A549 (cell line): ENCODE measurements at regions not wholly inside any gene's neighbourhood (a gene's known extent, or its start where the extent isn't known, plus 50 kb on each side); places are given as distances from the start of the nearest gene placed in this dataset.

Source experiments
- ATAC-seq, 2 experiments: fragments of 200-7000 bp in 1 of 2; fragments of >200 bp in 1 of 2; cut with Nextera tagmentation in 1 of 2; cut with Tn5 transposase in 1 of 2; 3 replicates each; pipeline versions ENCODE4 v1.8.0 to v1.9.1; 2018 to 2020; ENCODE audit warnings: mild to moderate bottlenecking in 1 of 2, moderate library complexity in 1 of 2
- CTCF ChIA-PET: fragments of 300-600 bp; sonication (Branson Sonifier 250); formaldehyde crosslinking; extraction: SDS; loops from one replicate; lab custom pipeline; 2021; ENCODE audit warnings: antibody characterized with exemption, inconsistent platforms; lab: Yijun Ruan, JAX
- POLR2A ChIA-PET: fragments of 350-600 bp; formaldehyde crosslinking; extraction: SDS; loops from one replicate; lab custom pipeline; 2021; ENCODE audit warnings: antibody characterized with exemption, inconsistent platforms; lab: Yijun Ruan, JAX
- DNase-seq, 2 experiments: peaks; one replicate each; pipeline versions ENCODE4 v3.0.0 to v3.0.0-alpha.2; 2011 to 2016; ENCODE audit warnings: low read depth in 1 of 2, low spot score in 1 of 2
- FAIRE-seq: peaks from 2 replicates; lab custom pipeline; 2011; peaks lifted over from hg19 to GRCh38; lab: Jason Lieb, UNC
- H3K27ac ChIP-seq, 2 experiments: fragments of >200 bp; sonication (Bioruptor Twin); formaldehyde crosslinking; 3 replicates each; pipeline ENCODE4 v1.5.1; 2016 to 2017
- H3K4me1 ChIP-seq: fragments of >200 bp; sonication (Bioruptor Twin); formaldehyde crosslinking; 3 replicates; pipeline ENCODE4 v1.6.1; 2016
- H3K4me2 ChIP-seq: fragments of >200 bp; sonication (Bioruptor Twin); formaldehyde crosslinking; 3 replicates; pipeline ENCODE4 v1.6.1; 2016
- H3K4me3 ChIP-seq: fragments of >200 bp; sonication (Bioruptor Twin); formaldehyde crosslinking; 3 replicates; pipeline ENCODE4 v1.5.1; 2016
- H3K9me3 ChIP-seq: fragments of >200 bp; sonication (Bioruptor Twin); formaldehyde crosslinking; 3 replicates; pipeline ENCODE4 v1.6.1; 2016
- BHLHE40 ChIP-seq: IDR thresholded peaks from 2 replicates; pipeline ENCODE4 v1.6.1; 2012; ENCODE audit warnings: low read depth, low read length, inconsistent platforms
- CBX2 ChIP-seq: fragments of 200-600 bp; sonication (generic); IDR thresholded peaks from 2 replicates; pipeline ENCODE4 v1.6.1; 2016; ENCODE audit warnings: low read depth, mild to moderate bottlenecking, borderline replicate concordance
- CBX8 ChIP-seq: fragments of 200-600 bp; sonication (generic); IDR thresholded peaks from 2 replicates; pipeline ENCODE4 v1.6.1; 2016
- CTCF ChIP-seq: fragments of >200 bp; sonication (Bioruptor Twin); formaldehyde crosslinking; IDR thresholded peaks from 3 replicates; pipeline ENCODE4 v1.5.1; 2016
- E2F6 ChIP-seq: IDR thresholded peaks from 2 replicates; pipeline ENCODE4 v1.6.1; 2012; ENCODE audit warnings: low read depth, borderline replicate concordance
- ESRRA ChIP-seq: fragments of 150-350 bp; IDR thresholded peaks from 2 replicates; pipeline ENCODE4 v1.6.1; 2014; ENCODE audit warnings: mild to moderate bottlenecking, low read length, borderline replicate concordance
- FOXS1 ChIP-seq: fragments of 250-450 bp; sonication (Bioruptor Pico); IDR thresholded peaks from 2 replicates; pipeline ENCODE4 v1.5.0; 2020; ENCODE audit warnings: mild to moderate bottlenecking, moderate library complexity
- HDAC2 ChIP-seq: fragments of 200-600 bp; sonication (generic); IDR thresholded peaks from 2 replicates; pipeline ENCODE4 v1.6.1; 2016
- HES2 ChIP-seq: fragments of >200 bp; sonication (Bioruptor Twin); formaldehyde crosslinking; IDR thresholded peaks from 2 replicates; pipeline ENCODE4 v1.6.1; 2016
- HEYL ChIP-seq: fragments of 250-450 bp; sonication (Bioruptor Pico); IDR thresholded peaks from 2 replicates; pipeline ENCODE4 v1.8.0; 2021; ENCODE audit warnings: mild to moderate bottlenecking, moderate library complexity
- HOXB13 ChIP-seq: fragments of 250-450 bp; sonication (Bioruptor Pico); IDR thresholded peaks from 2 replicates; pipeline ENCODE4 v1.5.0; 2020; ENCODE audit warnings: low read depth, mild to moderate bottlenecking, moderate library complexity
- JUNB ChIP-seq: fragments of >200 bp; sonication (Bioruptor Twin); formaldehyde crosslinking; IDR thresholded peaks from 2 replicates; pipeline ENCODE4 v1.6.1; 2016
- KDM5A ChIP-seq: fragments of 200-600 bp; sonication (generic); IDR thresholded peaks from 2 replicates; pipeline ENCODE4 v1.6.1; 2016; ENCODE audit warnings: antibody characterized with exemption, mild to moderate bottlenecking
- MAFK ChIP-seq: fragments of 450-650 bp; IDR thresholded peaks from 2 replicates; pipeline ENCODE4 v1.6.1; 2014; ENCODE audit not compliant: partially characterized antibody
- MAZ ChIP-seq: fragments of 150-350 bp; IDR thresholded peaks from 2 replicates; pipeline ENCODE4 v1.6.1; 2014; ENCODE audit warnings: antibody characterized with exemption, low read depth, low read length, borderline replicate concordance
- NPAS2 ChIP-seq: fragments of 250-450 bp; sonication (Bioruptor Pico); IDR thresholded peaks from 2 replicates; pipeline ENCODE4 v1.8.0; 2022; ENCODE audit warnings: mild to moderate bottlenecking, moderate library complexity, borderline replicate concordance
- NR3C1 ChIP-seq: fragments of >200 bp; sonication (Bioruptor Twin); formaldehyde crosslinking; IDR thresholded peaks from 3 replicates; pipeline ENCODE4 v1.6.1; 2017
- PHF8 ChIP-seq: fragments of 200-600 bp; sonication (generic); IDR thresholded peaks from 2 replicates; pipeline ENCODE4 v1.6.1; 2016; ENCODE audit warnings: low read depth, mild to moderate bottlenecking, antibody characterized with exemption, moderate library complexity, borderline replicate concordance
- POLR2A ChIP-seq: IDR thresholded peaks from 2 replicates; pipeline ENCODE4 v1.6.1; 2012; ENCODE audit warnings: mild to moderate bottlenecking, low read length
- RAD21 ChIP-seq, 2 experiments: fragments of >200 bp in 1 of 2; sonication (Bioruptor Twin) in 1 of 2; formaldehyde crosslinking in 1 of 2; IDR thresholded peaks in 1 of 2; conservative IDR thresholded peaks in 1 of 2; 2 replicates in 1 of 2; 3 replicates in 1 of 2; pipeline ENCODE4 v1.6.1; 2012 to 2018; ENCODE audit warnings: inconsistent platforms in 1 of 2
- RARB ChIP-seq: fragments of 250-450 bp; sonication (Bioruptor Pico); IDR thresholded peaks from 2 replicates; pipeline ENCODE4 v1.8.0; 2021; ENCODE audit warnings: mild to moderate bottlenecking, moderate library complexity
- RNF2 ChIP-seq: fragments of 200-600 bp; sonication (generic); IDR thresholded peaks from 2 replicates; pipeline ENCODE4 v1.6.1; 2016; ENCODE audit warnings: low read depth, mild to moderate bottlenecking, antibody characterized with exemption, moderate library complexity, borderline replicate concordance
- SREBF2 ChIP-seq: fragments of 450-650 bp; IDR thresholded peaks from 2 replicates; pipeline ENCODE4 v1.6.1; 2014; ENCODE audit warnings: mild to moderate bottlenecking, moderate library complexity
- TFCP2L1 ChIP-seq: fragments of 250-450 bp; sonication (Bioruptor Pico); IDR thresholded peaks from 2 replicates; pipeline ENCODE4 v1.5.0; 2021; ENCODE audit warnings: mild to moderate bottlenecking
- USF2 ChIP-seq: fragments of 450-650 bp; IDR thresholded peaks from 2 replicates; pipeline ENCODE4 v1.6.1; 2014; ENCODE audit warnings: antibody characterized with exemption
- ZSCAN20 ChIP-seq: fragments of 250-450 bp; sonication (Bioruptor Pico); IDR thresholded peaks from 2 replicates; pipeline ENCODE4 v1.8.0; 2022; ENCODE audit warnings: mild to moderate bottlenecking, moderate library complexity
- WGBS: methylation state at CpG from one replicate; pipeline ENCODE4 v1.1.6; 2017; ENCODE audit errors: missing lambda C conversion rate; 5-methylcytosine and 5-hydroxymethylcytosine counted together

- H3K27ac ChIP-seq = no peak overlapping the region
- no peaks in the 10 kb centered on the region for H3K4me1 ChIP-seq
- H3K4me2 ChIP-seq = no peak overlapping the region
- no peak for DNase-seq
- FAIRE-seq = no peak
- no peak overlapping the region for H3K4me3 ChIP-seq
- TF ChIP-seq CBX8 (no peak), ZSCAN20 (CRISPR knock-in tag) (no peak), NPAS2 (no peak), KDM5A (no peak), CBX2 (no peak), TFCP2L1 (CRISPR knock-in tag) (no peak), MAZ (no peak), MAFK (no peak)
- WGBS = 92% methylated on average over 1 of the region's 1 CpG
- ATAC-seq = no peak
- POLR2A ChIA-PET = no interaction called here
- no peaks in the 10 kb centered on the region for H3K9me3 ChIP-seq
- CTCF ChIA-PET = no interaction called here
Measured at GRCh38 chr5:101600614-101601013, 695.5 kb downstream of the SLCO4C1 start.

GRCh38 chr5:101590384-101590783 is 687.3 kb upstream of the ST8SIA4 start:
- no peak for DNase-seq
- ChIA-PET POLR2A (no interaction called here), CTCF (no interaction called here)

GRCh38 chr5:101585366-101585765 is 682.3 kb upstream of the ST8SIA4 start:
- H3K4me2 ChIP-seq = no peak overlapping the region
- TF ChIP-seq E2F6 (no peak), RARB (CRISPR knock-in tag) (no peak), PHF8 (no peak), USF2 (no peak), SREBF2 (no peak), BHLHE40 (no peak), FOXS1 (no peak), HEYL (CRISPR knock-in tag) (no peak)
- TF ChIP-seq, all 56 proteins: peak for 0
- no peaks in the 10 kb centered on the region for H3K4me1 ChIP-seq
- ChIA-PET CTCF (no interaction called here), POLR2A (no interaction called here)
- FAIRE-seq (no peak), ATAC-seq (no peak), DNase-seq (no peak)
- no peaks in the 10 kb centered on the region for H3K9me3 ChIP-seq
- WGBS = 64% methylated on average over 1 of the region's 1 CpG
- H3K27ac ChIP-seq = no peak overlapping the region
- H3K4me3 ChIP-seq = no peak overlapping the region

More at GRCh38 chr5:101590384-101590783, 687.3 kb upstream of the ST8SIA4 start:
- Histone ChIP-seq H3K9me3 (no peaks in the 10 kb centered on the region; the same call in 2 of the 3 replicates), H3K4me1 (no peaks in the 10 kb centered on the region), H3K27ac (no peak overlapping the region), H3K4me2 (no peak overlapping the region), H3K4me3 (no peak overlapping the region)
- WGBS = 14% methylated on average over 1 of the region's 1 CpG
- FAIRE-seq (no peak), ATAC-seq (0 out of 6 replicates have a peak, but pooled peaks of 1 of the 2 experiments have one; percentile 30)
- TF ChIP-seq CTCF (peak; percentile 22; the same call in 2 of the 3 replicates), RAD21 (conservative IDR thresholded peaks at IDR 0.05 in 1 of 2, IDR thresholded peaks at IDR 0.05 in 1 of 2) (peak; percentile 43 to 51; a peak in 3 of 5 replicates), KDM5A (no peak)

- ChIA-PET POLR2A (no interaction called here), CTCF (no interaction called here)
- Histone ChIP-seq H3K4me2 (no peak overlapping the region), H3K9me3 (no peaks in the 10 kb centered on the region), H3K4me3 (no peak overlapping the region), H3K4me1 (no peaks in the 10 kb centered on the region), H3K27ac (no peak overlapping the region)
- FAIRE-seq (no peak), DNase-seq (no peak), ATAC-seq (no peak)
- WGBS = 88% methylated on average over 3 of the region's 3 CpGs
- no peak for TF ChIP-seq USF2
- TF ChIP-seq CBX8 = no peak
- no peak for TF ChIP-seq POLR2A
- TF ChIP-seq MAZ = no peak
- no peak for TF ChIP-seq NR3C1
- TF ChIP-seq CTCF = no peak
- TF ChIP-seq JUNB = no peak
- TF ChIP-seq HES2 = no peak
- TF ChIP-seq HDAC2 = no peak
- no peak for TF ChIP-seq ESRRA
- no peak for TF ChIP-seq RARB (CRISPR knock-in tag)
- no peak for TF ChIP-seq HOXB13 (CRISPR knock-in tag)
- no peak for TF ChIP-seq RNF2
Measured at GRCh38 chr5:101580591-101580990, 677.5 kb upstream of the ST8SIA4 start.
